ENCODE measurements at regions not wholly inside any gene's neighbourhood (a gene's known extent, or its start where the extent isn't known, plus 50 kb on each side); places are given as distances from the start of the nearest gene placed in this dataset.

- H2AFZ ChIP-seq (ENCODE audit: control insufficient read depth, low read length): no peak overlapping the region
- H3K27ac ChIP-seq (ENCODE audit: control insufficient read depth, insufficient read depth, low read length): no peak overlapping the region
- no peaks in the 10 kb centered on the region for H3K9me1 ChIP-seq (ENCODE audit: control insufficient read depth, extremely low read depth, insufficient read depth, low read length)
- no peaks in the 10 kb centered on the region for H4K20me1 ChIP-seq (ENCODE audit: control insufficient read depth, extremely low read depth, insufficient read depth, low read length)
- H3K9me3 ChIP-seq (ENCODE audit: control insufficient read depth, low read depth, low read length): no peaks in the 10 kb centered on the region
- H3K4me1 ChIP-seq (ENCODE audit: control insufficient read depth, extremely low read depth, insufficient read depth, low read length): no peaks in the 10 kb centered on the region
- dilution Hi-C loops (cut with MboI; ENCODE audit: extremely low pct_ligation_motif_present, low sequenced_read_pairs): no loop called here
- no peaks in the 10 kb centered on the region for H3K36me3 ChIP-seq (ENCODE audit: control insufficient read depth in 2 of 2, extremely low read depth in 1 of 2, insufficient read depth in 2 of 2, low read length in 2 of 2)
- TF ChIP-seq CTCF (optimal IDR thresholded peaks at IDR 0.05 in 1 of 3, IDR thresholded peaks at IDR 0.05 in 1 of 3, conservative IDR thresholded peaks at IDR 0.05 in 1 of 3; ENCODE audit: extremely low read depth in 1 of 3, insufficient read depth in 2 of 3, low read length in 3 of 3) (no peak), EZH2 (IDR thresholded peaks at IDR 0.05; ENCODE audit: low read length) (no peak)
- no peak overlapping the region for H3K4me2 ChIP-seq (ENCODE audit: control insufficient read depth, extremely low read depth, insufficient read depth, low read depth, low read length)
- DNase-seq (ENCODE audit: low read depth, low spot score) (no peak), FAIRE-seq (no peak)
- H3K27me3 ChIP-seq (ENCODE audit: control insufficient read depth, extremely low read depth, insufficient read depth, low read length): no peaks in the 10 kb centered on the region
- H3K79me2 ChIP-seq (ENCODE audit: control insufficient read depth, insufficient read depth, low read length): no peaks in the 10 kb centered on the region
- no peak overlapping the region for H3K9ac ChIP-seq (ENCODE audit: control insufficient read depth, extremely low read depth, insufficient read depth, low read length)
- no peak overlapping the region for H3K4me3 ChIP-seq (ENCODE audit: control insufficient read depth in 2 of 3, extremely low read depth in 1 of 3, insufficient read depth in 2 of 3, low read depth in 1 of 3, low read length in 3 of 3)
Observed at GRCh38 chr10:55266797-55267196, 465.8 kb upstream of the PCDH15 start.

DNA sequence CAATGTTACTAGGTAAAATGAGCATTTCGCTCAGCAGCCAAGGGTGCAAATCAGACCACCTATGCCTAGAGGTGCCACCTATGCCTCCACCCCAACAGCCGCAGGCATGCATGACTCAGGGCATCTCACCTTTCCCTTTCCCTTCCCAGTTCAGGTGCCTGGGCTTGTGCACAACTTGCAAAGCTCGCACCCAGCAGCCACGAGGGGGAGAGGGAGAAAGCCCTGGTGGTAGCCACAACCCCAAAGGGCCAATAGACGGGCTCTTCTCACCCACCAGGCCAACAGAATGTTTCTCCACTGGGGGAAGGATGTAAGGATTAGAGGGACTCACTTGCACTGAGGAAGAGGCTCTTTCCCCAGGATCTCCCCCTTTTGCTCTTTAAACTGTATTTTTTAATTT lies 462.3 kb upstream of the PCDH15 start:
- no peak overlapping the region for H2AFZ ChIP-seq (ENCODE audit: control insufficient read depth, low read length)
- no peak overlapping the region for H3K4me2 ChIP-seq (ENCODE audit: control insufficient read depth, extremely low read depth, insufficient read depth, low read depth, low read length)
- no peak overlapping the region for H3K27ac ChIP-seq (ENCODE audit: control insufficient read depth, insufficient read depth, low read length)
- no peaks in the 10 kb centered on the region for H3K36me3 ChIP-seq (ENCODE audit: control insufficient read depth in 2 of 2, extremely low read depth in 1 of 2, insufficient read depth in 2 of 2, low read length in 2 of 2)
- H3K9me3 ChIP-seq (ENCODE audit: control insufficient read depth, low read depth, low read length): no peaks in the 10 kb centered on the region
- DNase-seq (ENCODE audit: low read depth, low spot score): no peak
- H3K79me2 ChIP-seq (ENCODE audit: control insufficient read depth, insufficient read depth, low read length): no peaks in the 10 kb centered on the region
- H3K4me3 ChIP-seq (ENCODE audit: control insufficient read depth in 2 of 3, extremely low read depth in 1 of 3, insufficient read depth in 2 of 3, low read depth in 1 of 3, low read length in 3 of 3): no peak overlapping the region
- TF ChIP-seq EZH2 (IDR thresholded peaks at IDR 0.05; ENCODE audit: low read length) (no peak), CTCF (optimal IDR thresholded peaks at IDR 0.05 in 1 of 3, IDR thresholded peaks at IDR 0.05 in 1 of 3, conservative IDR thresholded peaks at IDR 0.05 in 1 of 3; ENCODE audit: extremely low read depth in 1 of 3, insufficient read depth in 2 of 3, low read length in 3 of 3) (no peak)
- no peak overlapping the region for H3K9ac ChIP-seq (ENCODE audit: control insufficient read depth, extremely low read depth, insufficient read depth, low read length)
- no peaks in the 10 kb centered on the region for H4K20me1 ChIP-seq (ENCODE audit: control insufficient read depth, extremely low read depth, insufficient read depth, low read length)
- H3K9me1 ChIP-seq (ENCODE audit: control insufficient read depth, extremely low read depth, insufficient read depth, low read length): no peaks in the 10 kb centered on the region
- no peaks in the 10 kb centered on the region for H3K27me3 ChIP-seq (ENCODE audit: control insufficient read depth, extremely low read depth, insufficient read depth, low read length)
- no peak for FAIRE-seq
- dilution Hi-C loops (cut with MboI; ENCODE audit: extremely low pct_ligation_motif_present, low sequenced_read_pairs): no loop called here
- no peaks in the 10 kb centered on the region for H3K4me1 ChIP-seq (ENCODE audit: control insufficient read depth, extremely low read depth, insufficient read depth, low read length)
